HG03025 (cell line): ENCODE measurements at regions not wholly inside any gene's neighbourhood (a gene's known extent, or its start where the extent isn't known, plus 50 kb on each side); places are given as distances from the start of the nearest gene placed in this dataset.

ENCODE experiments used
- ATAC-seq: cut with Tn5 transposase; IDR thresholded peaks from one replicate; pipeline ENCODE4 v1.9.1; 2021; ENCODE audit warnings: mild to moderate bottlenecking, moderate library complexity; ENCODE audit not compliant: unreplicated experiment, low FRiP score

- no peak for ATAC-seq
These were observed 308.5 kb downstream of the CENPC start for GRCh38 chr4:67236788-67237187.

- ATAC-seq, result no peak
These were observed 309.0 kb downstream of the CENPC start for GRCh38 chr4:67236318-67236717.

DNA sequence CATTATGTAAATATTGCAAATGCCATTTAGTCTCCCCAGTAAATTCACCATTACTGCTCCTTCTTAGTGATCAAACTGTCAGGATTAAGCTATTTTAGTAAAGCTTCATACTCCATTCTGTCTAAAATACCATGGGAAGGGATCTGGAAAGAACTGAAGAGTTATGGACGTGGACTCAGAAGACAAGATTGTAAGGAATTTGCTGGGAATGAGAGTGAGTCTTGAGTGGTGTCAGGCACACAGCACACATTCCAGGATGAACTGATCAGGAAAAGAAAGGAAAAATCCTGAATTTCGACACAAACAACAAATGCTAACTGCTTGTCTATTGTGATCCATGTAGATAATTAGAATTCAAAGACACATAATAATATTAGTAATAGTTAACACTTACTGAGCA is 311.0 kb downstream of the CENPC start:
- no peak for ATAC-seq

DNA sequence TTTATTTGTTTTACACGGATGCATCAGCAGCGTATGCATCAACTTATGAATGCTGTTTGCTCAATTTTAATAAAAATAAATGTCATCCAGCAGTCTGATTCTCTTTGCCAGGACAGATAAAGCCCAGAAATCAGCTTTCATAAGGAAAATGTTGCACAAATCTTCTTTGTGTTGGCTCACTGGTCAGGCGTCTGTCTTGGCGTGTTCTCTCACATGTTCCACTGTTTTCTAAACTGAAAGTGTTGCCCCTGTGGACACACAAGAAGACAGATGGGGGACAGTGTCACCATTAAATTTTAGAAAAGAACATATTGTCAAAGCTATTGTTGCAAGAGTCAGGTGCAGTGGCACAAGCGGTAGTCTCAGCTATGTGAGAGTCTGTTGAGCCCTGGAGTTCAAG is 316.2 kb downstream of the CENPC start:
- no peak for ATAC-seq

DNA sequence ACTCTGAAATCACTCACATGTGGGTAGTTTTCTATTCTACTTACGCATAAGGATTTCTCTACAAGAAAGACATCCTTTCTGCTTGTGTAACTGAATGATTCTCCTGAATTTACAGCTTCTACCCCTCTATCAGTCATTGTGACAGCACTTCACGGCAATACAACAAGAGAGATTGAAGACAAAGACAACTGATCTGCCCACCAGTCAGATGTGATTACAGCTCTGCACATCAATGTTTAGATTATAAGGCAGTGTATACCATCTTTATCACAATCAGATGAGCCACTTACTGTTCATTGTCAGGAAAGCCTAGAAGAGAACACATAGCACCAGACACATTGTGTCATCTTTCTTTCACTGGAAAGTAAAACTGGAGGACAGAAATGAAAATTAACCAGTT is 324.4 kb downstream of the CENPC start:
- ATAC-seq, result no peak

GRCh38 chr4:67218883-67219282 is 326.4 kb downstream of the CENPC start:
- ATAC-seq, result no peak

DNA sequence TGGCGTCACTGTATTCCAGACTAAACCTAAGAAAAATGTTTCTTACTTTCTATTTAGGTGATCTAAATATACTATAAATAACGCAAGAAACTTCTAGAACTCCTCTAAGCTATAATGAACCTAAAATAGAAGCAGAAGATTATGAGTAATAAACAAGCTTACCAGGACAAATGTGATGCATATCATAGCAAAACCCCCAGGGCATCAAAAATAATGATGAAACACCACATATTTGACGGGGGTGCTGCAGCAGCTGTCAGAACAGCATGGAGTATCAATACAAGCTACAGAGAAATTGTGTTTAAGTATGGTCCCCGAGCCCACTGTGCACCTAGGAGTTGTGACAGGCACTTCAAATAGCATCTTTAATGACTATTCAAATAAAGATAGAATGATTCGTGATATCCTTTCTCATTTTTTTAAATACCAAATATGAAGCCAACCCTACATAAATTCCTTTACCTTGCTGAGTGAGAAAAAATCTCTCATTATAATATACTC is 337.3 kb downstream of the CENPC start:
- no peak for ATAC-seq

GRCh38 chr4:67204441-67204840 is 340.9 kb downstream of the CENPC start:
- no peak for ATAC-seq

DNA sequence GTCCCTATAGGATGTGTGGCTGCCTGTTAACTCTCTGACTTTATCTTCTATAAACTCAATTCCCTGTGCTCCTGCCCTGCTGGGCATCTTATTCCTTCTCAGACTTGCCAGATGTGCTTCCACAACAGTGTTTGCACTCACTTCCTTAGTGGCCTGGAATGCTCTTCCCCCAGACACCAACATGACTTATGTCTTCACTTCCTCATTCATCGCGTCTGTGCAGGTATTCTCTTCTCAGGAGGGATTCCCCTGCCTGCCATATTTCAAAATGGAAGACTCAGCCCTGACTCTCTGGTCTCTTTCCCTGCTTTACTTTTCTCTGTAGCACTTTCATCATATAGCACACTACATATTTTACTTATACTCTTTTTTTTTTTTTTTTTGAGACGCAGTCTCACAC is 344.0 kb downstream of the CENPC start:
- no peak for ATAC-seq

- no peak for ATAC-seq
These were observed 346.6 kb downstream of the CENPC start for GRCh38 chr4:67198727-67199126.

- ATAC-seq, result no peak
These were observed 377.5 kb downstream of the CENPC start for GRCh38 chr4:67167849-67168248.

DNA sequence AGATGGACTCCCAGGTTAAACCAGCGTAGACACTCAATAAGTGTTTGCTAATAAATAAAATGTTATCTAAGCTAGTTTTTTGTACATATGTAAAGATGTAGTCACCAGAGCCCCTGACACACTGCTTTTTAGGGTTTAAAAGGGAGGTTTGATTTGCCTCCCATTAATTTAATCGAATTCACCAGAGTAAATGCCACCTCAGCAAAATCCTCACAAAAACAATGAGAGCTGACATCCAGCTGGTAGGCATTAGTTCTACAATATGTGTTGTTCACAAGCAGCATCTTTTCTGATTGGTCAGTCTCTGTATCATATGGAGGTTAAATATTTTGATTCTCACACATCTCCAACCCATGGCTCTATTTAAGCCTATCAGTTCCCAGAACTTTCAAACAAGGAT is 382.6 kb downstream of the CENPC start:
- no peak for ATAC-seq

GRCh38 chr4:67161311-67161710 is 384.0 kb downstream of the CENPC start:
- ATAC-seq, result no peak

- no peak for ATAC-seq
These were observed 384.9 kb downstream of the CENPC start for GRCh38 chr4:67160394-67160793.

DNA sequence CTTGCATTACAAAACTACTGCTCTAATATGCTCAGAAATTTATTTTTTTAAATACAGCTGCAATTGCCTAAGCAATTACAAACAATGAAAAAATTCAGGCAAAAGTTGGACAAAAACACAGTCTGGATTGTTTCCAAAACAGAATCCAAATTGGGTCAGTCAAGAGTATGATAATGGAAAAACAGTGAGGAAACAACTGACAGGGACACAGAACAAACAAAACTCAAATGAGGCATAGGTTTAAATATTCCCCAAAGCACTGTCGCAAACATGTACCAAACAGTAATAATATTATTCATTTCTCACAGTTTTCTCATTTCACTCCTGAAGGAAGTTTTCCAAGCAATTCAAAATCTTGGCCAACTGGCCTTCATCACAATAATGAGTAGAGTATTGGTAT is 386.6 kb downstream of the CENPC start:
- no peak for ATAC-seq

- no peak for ATAC-seq
These were observed 392.3 kb downstream of the CENPC start for GRCh38 chr4:67152976-67153375.

GRCh38 chr4:67151376-67152343 is 393.6 kb downstream of the CENPC start:
- ATAC-seq, result no peak

DNA sequence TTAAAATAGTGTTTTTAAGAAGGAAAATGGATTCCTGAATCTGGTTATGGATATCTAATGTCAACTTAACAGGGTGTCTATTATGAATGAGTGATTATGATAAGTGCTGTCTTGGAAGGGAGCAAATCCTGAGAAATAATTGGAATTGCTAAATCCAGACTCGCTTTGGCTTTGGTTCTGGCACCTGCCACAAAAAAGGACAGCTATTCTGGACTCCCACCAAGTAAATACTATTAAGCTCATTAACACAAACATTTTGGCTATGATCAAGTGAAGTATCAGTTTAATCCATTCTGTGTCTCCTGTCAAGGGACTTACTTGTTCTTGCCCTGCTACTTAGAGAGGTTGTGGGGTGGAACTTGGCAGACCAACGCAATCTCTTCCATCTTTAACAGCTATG is 403.7 kb downstream of the CENPC start:
- no peak for ATAC-seq

DNA sequence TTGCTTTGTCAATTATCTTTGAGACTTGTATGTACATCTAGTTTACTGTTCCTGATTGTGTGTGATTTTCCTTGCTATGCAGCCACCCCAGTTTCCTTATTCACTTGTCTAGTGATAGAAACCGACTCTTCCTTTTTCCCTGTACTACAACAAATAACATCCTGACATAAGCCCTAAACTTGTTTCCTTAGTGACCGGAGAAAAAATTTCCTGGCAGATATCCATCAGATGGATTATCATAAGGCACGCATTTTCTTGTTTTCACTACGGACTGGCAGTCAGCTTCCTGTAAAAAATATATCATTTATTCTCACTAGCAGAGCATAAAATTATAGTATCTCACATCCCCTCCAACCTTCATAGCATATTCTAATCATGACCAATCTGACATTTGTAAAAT is 410.7 kb downstream of the CENPC start:
- no peak for ATAC-seq

- no peak for ATAC-seq
These were observed 412.1 kb downstream of the CENPC start for GRCh38 chr4:67133162-67133561.

GRCh38 chr4:67131224-67131623 is 414.1 kb downstream of the CENPC start:
- ATAC-seq, result peak; percentile 85

- no peak for ATAC-seq
These were observed 414.9 kb downstream of the CENPC start for GRCh38 chr4:67130411-67130810.
